HCT116 (cell line): ENCODE measurements at regions not wholly inside any gene's neighbourhood (a gene's known extent, or its start where the extent isn't known, plus 50 kb on each side); places are given as distances from the start of the nearest gene placed in this dataset.

Experiments
- ATAC-seq: fragments of 200-7000 bp; cut with Tn5 transposase; 2 replicates; pipeline ENCODE4 v1.9.1; 2020; ENCODE audit warnings: mild to moderate bottlenecking, moderate library complexity
- BruUV-seq: library from RNA; stranded (reverse); fragments of 400-500 nt; replicated peaks from 2 replicates; lab custom pipeline; 2021; lab: Mats Ljungman, UMichigan
- CTCF ChIA-PET: fragments of 300-600 bp; sonication (Branson Sonifier 250); formaldehyde crosslinking; loops from one replicate; lab custom pipeline; 2021; ENCODE audit warnings: antibody characterized with exemption; lab: Charles Lee
- POLR2A ChIA-PET: fragments of 300-600, 350-600 bp; sonication (Branson Sonifier 250); formaldehyde crosslinking; loops from one replicate; lab custom pipeline; 2021; ENCODE audit warnings: antibody characterized with exemption; lab: Charles Lee
- RAD21 ChIA-PET, 2 experiments: fragments of 300-600 bp; sonication (Branson Sonifier 250); formaldehyde crosslinking; loops; one replicate each; lab custom pipeline; 2023; ENCODE audit warnings: low total read pairs in 2 of 2; ENCODE audit not compliant: uncharacterized antibody in 2 of 2, unreplicated experiment in 2 of 2, low non-redundant PET in 1 of 2; lab: Charles Lee
- DNase-seq: peaks from one replicate; pipeline ENCODE4 v3.0.0-alpha.2; 2010; ENCODE audit warnings: low read depth, low spot score
- H2AFZ ChIP-seq: fragments of 200-600 bp; shearing (Covaris generic), sonication (generic); 2 replicates; pipeline ENCODE4 v1.6.1; 2017; ENCODE audit warnings: low read depth, mixed run types, mixed read lengths, antibody characterized with exemption, low read length; ENCODE audit not compliant: poor library complexity, severe bottlenecking
- H3K27ac ChIP-seq: 2 replicates; pipeline ENCODE4 v1.5.1; 2012; ENCODE audit warnings: low read depth, low read length
- H3K27me3 ChIP-seq: fragments of 200-600 bp; sonication (generic); 2 replicates; pipeline ENCODE4 v1.6.1; 2016; ENCODE audit warnings: mixed run types, low read length, mixed read lengths; ENCODE audit not compliant: insufficient read depth
- H3K36me3 ChIP-seq, 2 experiments: fragments of 200-500 bp in 1 of 2; fragments of 200-600 bp in 1 of 2; sonication (Bioruptor generic) in 1 of 2; sonication (generic) in 1 of 2; 2 replicates each; pipeline versions ENCODE4 v1.5.1 to v1.6.1; 2014 to 2016; ENCODE audit warnings: low read length in 2 of 2, inconsistent platforms in 1 of 2, mixed read lengths in 1 of 2, mixed run types in 1 of 2; ENCODE audit not compliant: insufficient read depth in 2 of 2, control insufficient read depth in 1 of 2
- H3K4me1 ChIP-seq, 2 experiments: fragments of 200-600 bp in 1 of 2; sonication (generic) in 1 of 2; 2 replicates each; pipeline versions ENCODE4 v1.5.1 to v1.6.1; 2012 to 2017; ENCODE audit warnings: low read length in 2 of 2, inconsistent platforms in 1 of 2, mild to moderate bottlenecking in 1 of 2, mixed read lengths in 1 of 2, mixed run types in 1 of 2, moderate library complexity in 1 of 2; ENCODE audit not compliant: insufficient read depth in 2 of 2, control insufficient read depth in 1 of 2
- H3K4me2 ChIP-seq: fragments of 200-600 bp; sonication (generic); 2 replicates; pipeline ENCODE4 v1.6.1; 2017; ENCODE audit warnings: mixed run types, low read length, mixed read lengths
- H3K4me3 ChIP-seq, 2 experiments: fragments of 200-600 bp in 1 of 2; sonication (generic) in 1 of 2; replicated peaks in 1 of 2; 2 replicates each; pipeline ENCODE4 v1.5.1; 2011 to 2016; ENCODE audit warnings: low read length in 2 of 2, control low read depth in 1 of 2, low read depth in 1 of 2, mild to moderate bottlenecking in 1 of 2, mixed read lengths in 1 of 2, mixed run types in 1 of 2
- H3K79me2 ChIP-seq: fragments of 200-600 bp; sonication (generic); 2 replicates; pipeline ENCODE4 v1.6.1; 2017; ENCODE audit warnings: mild to moderate bottlenecking, mixed run types, low read length, moderate library complexity, mixed read lengths; ENCODE audit not compliant: insufficient read depth
- H3K9ac ChIP-seq: fragments of 200-600 bp; sonication (generic); 2 replicates; pipeline ENCODE4 v1.6.1; 2016; ENCODE audit warnings: low read length, mixed read lengths
- H3K9me2 ChIP-seq: fragments of 200-600 bp; sonication (generic), shearing (Covaris generic); 2 replicates; pipeline ENCODE4 v1.6.1; 2017; ENCODE audit warnings: mixed run types, mild to moderate bottlenecking, moderate library complexity; ENCODE audit not compliant: insufficient read depth
- H3K9me3 ChIP-seq, 2 experiments: fragments of 200-500 bp in 1 of 2; fragments of 200-600 bp in 1 of 2; sonication (Bioruptor generic) in 1 of 2; sonication (generic) in 1 of 2; 2 replicates each; pipeline ENCODE4 v1.6.1; 2014 to 2017; ENCODE audit warnings: low read length in 2 of 2, mixed read lengths in 2 of 2, inconsistent platforms in 1 of 2, low read depth in 1 of 2, mild to moderate bottlenecking in 1 of 2, mixed run types in 1 of 2, moderate library complexity in 1 of 2; ENCODE audit not compliant: control insufficient read depth in 1 of 2, insufficient read depth in 1 of 2
- H4K20me1 ChIP-seq: fragments of 200-600 bp; sonication (generic), shearing (Covaris generic); 2 replicates; pipeline ENCODE4 v1.6.1; 2017; ENCODE audit warnings: mixed run types, mild to moderate bottlenecking, moderate library complexity; ENCODE audit not compliant: insufficient read depth
- ATF3 ChIP-seq: IDR thresholded peaks from 2 replicates; pipeline ENCODE4 v1.6.1; 2012
- CBX3 ChIP-seq: IDR thresholded peaks from 2 replicates; pipeline ENCODE4 v1.6.1; 2012; ENCODE audit warnings: low read depth
- CEBPB ChIP-seq: IDR thresholded peaks from 2 replicates; pipeline ENCODE4 v1.6.1; 2012; ENCODE audit warnings: low read depth
- CTCF ChIP-seq, 3 experiments: fragments of 200-600 bp in 1 of 3; sonication (generic) in 1 of 3; IDR thresholded peaks in 2 of 3; conservative IDR thresholded peaks in 1 of 3; 2 replicates each; pipeline ENCODE4 v1.5.1; 2012 to 2017; ENCODE audit warnings: low read depth in 2 of 3, low read length in 2 of 3, antibody characterized with exemption in 1 of 3, borderline replicate concordance in 1 of 3, control low read depth in 1 of 3, mild to moderate bottlenecking in 1 of 3, mixed read lengths in 1 of 3, mixed run types in 1 of 3, moderate library complexity in 1 of 3; ENCODE audit not compliant: insufficient read depth in 1 of 3
- EGR1 ChIP-seq: IDR thresholded peaks from 2 replicates; pipeline ENCODE4 v1.6.1; 2012; ENCODE audit warnings: low read depth
- ELF1 ChIP-seq: IDR thresholded peaks from 2 replicates; pipeline ENCODE4 v1.6.1; 2012; ENCODE audit warnings: low read depth, borderline replicate concordance
- EZH2 ChIP-seq: fragments of 200-600 bp; sonication (generic); IDR thresholded peaks from 2 replicates; pipeline ENCODE4 v1.6.1; 2017; ENCODE audit warnings: antibody characterized with exemption, mixed run types
- EZH2phosphoT487 ChIP-seq: fragments of 200-600 bp; IDR thresholded peaks from 2 replicates; pipeline ENCODE4 v1.6.1; 2018; ENCODE audit warnings: antibody characterized with exemption, borderline replicate concordance
- FOSL1 ChIP-seq: IDR thresholded peaks from 2 replicates; pipeline ENCODE4 v1.6.1; 2012; ENCODE audit warnings: low read depth
- POLR2A ChIP-seq: IDR thresholded peaks from 2 replicates; pipeline ENCODE4 v1.7.0; 2011; ENCODE audit warnings: borderline replicate concordance; ENCODE audit not compliant: insufficient read depth, insufficient read length; ENCODE audit errors: extremely low read depth
- POLR2AphosphoS5 ChIP-seq: IDR thresholded peaks from 2 replicates; pipeline ENCODE4 v1.6.1; 2011; ENCODE audit warnings: mild to moderate bottlenecking, low read depth, low read length, moderate library complexity
- RAD21 ChIP-seq: IDR thresholded peaks from 2 replicates; pipeline ENCODE4 v1.6.1; 2012; ENCODE audit warnings: low read depth, mild to moderate bottlenecking
- REST ChIP-seq: IDR thresholded peaks from 2 replicates; pipeline ENCODE4 v1.6.1; 2012; ENCODE audit warnings: low read depth
- SIN3A ChIP-seq: IDR thresholded peaks from 2 replicates; pipeline ENCODE4 v1.6.1; 2012; ENCODE audit warnings: low read depth
- SP1 ChIP-seq: IDR thresholded peaks from 2 replicates; pipeline ENCODE4 v1.6.1; 2012; ENCODE audit warnings: low read depth
- TCF7L2 ChIP-seq: IDR thresholded peaks from 2 replicates; pipeline ENCODE4 v1.7.0; 2011; ENCODE audit warnings: borderline replicate concordance, inconsistent platforms; ENCODE audit not compliant: insufficient read depth, insufficient read length; ENCODE audit errors: extremely low read depth
- ZBTB33 ChIP-seq: IDR thresholded peaks from 2 replicates; pipeline ENCODE4 v1.6.1; 2011; ENCODE audit warnings: mild to moderate bottlenecking, low read length, moderate library complexity; ENCODE audit not compliant: insufficient replicate concordance; ENCODE audit errors: extremely low read depth
- ZFX ChIP-seq: fragments of 450-650 bp; IDR thresholded peaks from 2 replicates; pipeline ENCODE4 v1.6.1; 2017
- ZNF274 ChIP-seq: fragments of 200-500 bp; sonication (Bioruptor generic); IDR thresholded peaks from 2 replicates; pipeline ENCODE4 v1.6.1; 2014; ENCODE audit warnings: mild to moderate bottlenecking, low read depth, low read length, inconsistent platforms
- intact Hi-C: fragments of 100-400 bp; cut with micrococcal nuclease; formaldehyde crosslinking; loops from 2 replicates; pipeline ENCODE4 v1.10.0; 2022

GRCh38 chr2:62631160-62632085, 74.1 kb upstream of the EHBP1 start:
- ChIA-PET POLR2A (no interaction called here), CTCF (no interaction called here), RAD21 (no interaction called here)
- Histone ChIP-seq H3K4me1 (no peaks in the 10 kb centered on the region), H3K27me3 (no peaks in the 10 kb centered on the region), H3K4me2 (no peak overlapping the region), H4K20me1 (no peaks in the 10 kb centered on the region), H2AFZ (no peak overlapping the region), H3K9me2 (no peaks in the 10 kb centered on the region), H3K9ac (no peak overlapping the region), H3K9me3 (no peaks in the 10 kb centered on the region; a peak in 1 of 4 replicates), H3K79me2 (no peaks in the 10 kb centered on the region), H3K4me3 (no peak overlapping the region), H3K36me3 (no peaks in the 10 kb centered on the region), H3K27ac (no peak overlapping the region)
- no peak for DNase-seq
- ATAC-seq = no peak
- no peak for TF ChIP-seq CEBPB
- no peak for TF ChIP-seq EZH2
- no peak for TF ChIP-seq POLR2AphosphoS5
- TF ChIP-seq ZFX = no peak
- no peak for TF ChIP-seq ZBTB33
- TF ChIP-seq REST = no peak
- no peak for TF ChIP-seq ZNF274
- TF ChIP-seq SP1 = no peak
- no peak for TF ChIP-seq TCF7L2
- TF ChIP-seq CBX3 = no peak
- TF ChIP-seq ELF1 = no peak
- no peak for TF ChIP-seq RAD21
- no peak for TF ChIP-seq ATF3
- no peak for TF ChIP-seq POLR2A
- no peak for TF ChIP-seq FOSL1
- TF ChIP-seq SIN3A = no peak
- no peak for TF ChIP-seq EZH2phosphoT487
- TF ChIP-seq CTCF (IDR thresholded peaks at IDR 0.05 in 2 of 3, conservative IDR thresholded peaks at IDR 0.05 in 1 of 3; ENCODE audit: borderline replicate concordance in 1 of 3, insufficient read depth in 1 of 3, low read depth in 2 of 3, low read length in 2 of 3) = no peak
- no peak for TF ChIP-seq EGR1
- intact Hi-C loops = no loop called here
- BruUV-seq = no TSS peak
